Activated T-cell treated with anti-CD3 and anti-CD28 coated beads, Interleukin-2, amount 50 U/mL, for 4 hours (primary cell): ENCODE measurements at regions not wholly inside any gene's neighbourhood (a gene's known extent, or its start where the extent isn't known, plus 50 kb on each side); places are given as distances from the start of the nearest gene placed in this dataset.

Experiments
- ATAC-seq, 2 donors: fragments of 200-7000 bp; cut with Tn5 transposase; one replicate each; pipeline ENCODE4 v1.10.0; 2021
- DNase-seq: peaks from one replicate; pipeline ENCODE4 v3.0.0-alpha.2; 2020
- H3K27me3 Mint-ChIP-seq: one replicate; pipeline ENCODE4 v1.8.0; 2021; ENCODE audit warnings: low read depth, mixed read lengths
- H3K36me3 Mint-ChIP-seq: one replicate; pipeline ENCODE4 v1.8.0; 2022; ENCODE audit warnings: mixed read lengths; ENCODE audit not compliant: insufficient read depth
- H3K4me1 Mint-ChIP-seq: one replicate; pipeline ENCODE4 v1.8.0; 2021; ENCODE audit warnings: low read depth, mixed read lengths
- H3K4me3 Mint-ChIP-seq: one replicate; pipeline ENCODE4 v1.8.0; 2021; ENCODE audit warnings: mild to moderate bottlenecking, moderate library complexity, mixed read lengths
- H3K9me3 Mint-ChIP-seq: one replicate; pipeline ENCODE4 v1.8.0; 2021; ENCODE audit warnings: mixed read lengths

DNA sequence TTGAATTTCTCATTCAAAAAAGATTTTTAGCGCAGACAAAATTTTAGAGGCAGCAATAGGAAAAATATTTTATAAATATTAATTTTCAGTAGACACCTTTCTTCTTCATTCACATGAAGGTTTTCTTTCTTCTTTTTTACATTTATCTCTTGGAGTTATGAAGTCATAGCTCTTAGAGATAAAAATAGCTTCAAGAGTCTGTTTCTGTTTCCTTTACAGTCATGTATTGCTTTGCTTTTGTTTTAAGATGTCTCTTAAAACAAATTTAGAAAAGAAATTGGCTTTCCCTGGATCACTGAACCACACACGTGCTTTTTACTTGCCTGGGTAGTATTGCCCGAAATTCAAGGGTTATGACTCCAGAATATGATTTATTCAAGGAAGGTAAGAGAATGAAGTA, 369.9 kb upstream of the LRRC7 start:
- DNase-seq (no peak), ATAC-seq (no peak)
- no peaks in the 10 kb centered on the region for H3K36me3 Mint-ChIP-seq
- H3K4me3 Mint-ChIP-seq, result no peak overlapping the region
- no peaks in the 10 kb centered on the region for H3K4me1 Mint-ChIP-seq
- no peaks in the 10 kb centered on the region for H3K27me3 Mint-ChIP-seq
- H3K9me3 Mint-ChIP-seq, result peaks cover 10% of the 10 kb centered on the region

GRCh38 chr1:69201716-69202115, 366.0 kb upstream of the LRRC7 start:
- ATAC-seq, result no peak
- H3K4me3 Mint-ChIP-seq, result no peak overlapping the region
- H3K36me3 Mint-ChIP-seq, result no peaks in the 10 kb centered on the region
- DNase-seq, result no peak
- no peaks in the 10 kb centered on the region for H3K27me3 Mint-ChIP-seq
- H3K4me1 Mint-ChIP-seq, result no peaks in the 10 kb centered on the region
- peaks cover 11% of the 10 kb centered on the region for H3K9me3 Mint-ChIP-seq

DNA sequence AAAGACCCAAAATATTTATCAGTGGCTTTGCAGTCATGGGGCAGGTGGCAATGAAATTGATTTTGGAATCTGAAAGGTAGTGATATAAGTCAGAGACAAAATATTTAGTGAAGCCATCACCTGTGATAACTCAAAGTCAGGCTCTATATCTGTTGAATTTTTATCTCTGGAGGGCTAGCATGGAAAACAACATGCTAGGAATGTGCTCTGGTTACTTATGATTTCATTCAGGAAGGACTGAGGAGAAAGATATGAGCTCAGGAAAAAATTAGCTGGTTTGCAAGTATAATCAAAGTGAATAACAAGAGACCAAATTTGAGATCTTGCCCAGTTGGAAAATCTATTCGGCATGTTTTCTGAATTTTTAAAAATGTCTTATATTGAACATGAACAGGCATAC, 364.6 kb upstream of the LRRC7 start:
- H3K4me3 Mint-ChIP-seq, result no peak overlapping the region
- no peaks in the 10 kb centered on the region for H3K27me3 Mint-ChIP-seq
- no peak for ATAC-seq
- no peaks in the 10 kb centered on the region for H3K36me3 Mint-ChIP-seq
- H3K4me1 Mint-ChIP-seq, result no peaks in the 10 kb centered on the region
- peaks cover 11% of the 10 kb centered on the region for H3K9me3 Mint-ChIP-seq
- no peak for DNase-seq

DNA sequence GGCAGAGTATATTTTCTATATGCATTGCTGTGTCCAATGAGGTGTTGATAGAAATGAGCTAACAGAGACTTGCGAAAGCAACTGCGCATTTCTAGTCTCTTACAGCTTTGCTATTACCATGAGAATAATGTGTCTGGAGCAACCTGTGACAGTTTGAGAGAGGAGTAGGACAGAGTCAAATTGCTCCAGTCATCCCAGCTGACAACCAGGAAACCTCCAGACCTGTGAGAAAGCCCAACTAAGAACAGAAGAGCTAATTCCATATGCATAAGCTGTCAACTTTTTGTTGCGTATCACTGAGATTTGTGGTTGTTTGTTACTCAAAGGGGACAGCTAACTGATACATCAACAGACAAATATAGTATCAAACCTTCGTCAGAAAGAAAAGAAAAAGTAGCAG, 354.1 kb upstream of the LRRC7 start:
- Mint-ChIP-seq H3K4me3 (no peak overlapping the region), H3K4me1 (no peaks in the 10 kb centered on the region), H3K36me3 (no peaks in the 10 kb centered on the region), H3K9me3 (peaks cover 7% of the 10 kb centered on the region), H3K27me3 (no peaks in the 10 kb centered on the region)
- DNase-seq (no peak), ATAC-seq (no peak)

DNA sequence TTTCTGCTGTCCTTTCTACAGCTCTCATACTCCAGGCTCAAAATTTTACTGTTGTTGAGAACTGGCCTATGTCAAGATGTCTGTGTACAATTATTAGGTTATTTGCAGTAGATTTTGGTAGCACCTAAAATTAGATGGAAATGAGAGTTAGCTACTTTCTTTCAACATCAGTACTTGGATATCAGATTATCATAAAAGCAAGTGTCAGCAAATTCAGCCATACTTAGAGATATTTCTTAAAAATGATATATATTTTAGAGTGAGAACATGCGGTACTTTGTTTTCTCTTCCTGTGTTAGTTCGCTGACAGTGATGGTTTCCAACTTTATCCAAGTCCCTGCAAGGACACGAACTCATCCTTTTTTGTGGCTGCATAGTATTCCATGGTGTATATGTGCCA, 351.8 kb upstream of the LRRC7 start:
- H3K4me3 Mint-ChIP-seq, result no peak overlapping the region
- ATAC-seq, result no peak

DNA sequence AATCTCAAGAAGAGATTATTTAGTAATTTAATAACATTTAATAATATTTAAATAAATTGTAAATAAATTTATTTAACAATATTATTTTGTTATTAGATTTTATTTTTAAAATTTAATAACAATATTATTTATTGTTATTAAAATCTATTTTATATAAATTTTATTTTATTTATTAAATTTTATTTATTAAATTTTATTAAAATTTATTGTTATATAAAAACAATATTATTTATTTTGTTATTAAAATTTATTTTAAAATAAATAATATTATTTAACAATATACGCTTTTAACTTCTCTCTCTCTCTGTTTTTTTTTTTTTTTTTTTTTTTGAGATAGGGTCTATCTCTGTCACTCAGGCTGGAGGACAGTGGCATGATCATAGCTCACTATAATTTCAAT, 347.1 kb upstream of the LRRC7 start:
- peaks cover 1% of the 10 kb centered on the region for H3K9me3 Mint-ChIP-seq
- ATAC-seq, result no peak

More for the DNA sequence above, 351.8 kb upstream of the LRRC7 start:
- peaks cover 7% of the 10 kb centered on the region for H3K9me3 Mint-ChIP-seq
- no peak for DNase-seq
- no peaks in the 10 kb centered on the region for H3K4me1 Mint-ChIP-seq
- H3K27me3 Mint-ChIP-seq, result no peaks in the 10 kb centered on the region
- no peaks in the 10 kb centered on the region for H3K36me3 Mint-ChIP-seq

GRCh38 chr1:69221524-69221923, 346.2 kb upstream of the LRRC7 start:
- Mint-ChIP-seq H3K36me3 (no peaks in the 10 kb centered on the region), H3K4me3 (no peak overlapping the region), H3K4me1 (no peaks in the 10 kb centered on the region), H3K27me3 (no peaks in the 10 kb centered on the region), H3K9me3 (no peaks in the 10 kb centered on the region)
- ATAC-seq (no peak), DNase-seq (no peak)

More for the DNA sequence above, 347.1 kb upstream of the LRRC7 start:
- Mint-ChIP-seq H3K27me3 (no peaks in the 10 kb centered on the region), H3K36me3 (no peaks in the 10 kb centered on the region), H3K4me3 (no peak overlapping the region), H3K4me1 (no peaks in the 10 kb centered on the region)
- no peak for DNase-seq

GRCh38 chr1:69223156-69223555, 344.6 kb upstream of the LRRC7 start:
- no peaks in the 10 kb centered on the region for H3K36me3 Mint-ChIP-seq
- H3K9me3 Mint-ChIP-seq, result no peaks in the 10 kb centered on the region
- H3K4me1 Mint-ChIP-seq, result no peaks in the 10 kb centered on the region
- H3K4me3 Mint-ChIP-seq, result no peak overlapping the region
- no peak for ATAC-seq
- DNase-seq, result no peak
- no peaks in the 10 kb centered on the region for H3K27me3 Mint-ChIP-seq

DNA sequence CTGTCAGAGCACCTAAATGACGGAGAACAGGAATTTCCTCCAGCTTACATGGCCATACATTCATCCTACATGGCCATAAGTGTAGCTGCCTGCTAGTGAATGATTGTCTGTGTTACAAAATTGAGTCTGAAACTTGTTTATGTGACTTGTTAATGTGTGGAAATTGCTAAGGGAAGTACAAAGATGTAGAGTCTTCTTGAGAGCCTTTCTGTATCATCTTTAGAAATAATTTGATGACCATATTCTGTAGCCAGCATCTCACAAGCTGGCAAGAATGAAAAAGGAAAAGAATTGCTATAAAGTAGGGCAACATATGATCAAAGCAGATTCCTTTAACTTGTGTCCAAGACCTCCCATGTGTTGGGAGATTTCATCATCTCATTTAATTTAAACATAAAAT, 339.2 kb upstream of the LRRC7 start:
- Mint-ChIP-seq H3K9me3 (no peaks in the 10 kb centered on the region), H3K36me3 (no peaks in the 10 kb centered on the region), H3K27me3 (no peaks in the 10 kb centered on the region), H3K4me1 (no peaks in the 10 kb centered on the region), H3K4me3 (no peak overlapping the region)
- ATAC-seq, result no peak
- DNase-seq, result no peak

DNA sequence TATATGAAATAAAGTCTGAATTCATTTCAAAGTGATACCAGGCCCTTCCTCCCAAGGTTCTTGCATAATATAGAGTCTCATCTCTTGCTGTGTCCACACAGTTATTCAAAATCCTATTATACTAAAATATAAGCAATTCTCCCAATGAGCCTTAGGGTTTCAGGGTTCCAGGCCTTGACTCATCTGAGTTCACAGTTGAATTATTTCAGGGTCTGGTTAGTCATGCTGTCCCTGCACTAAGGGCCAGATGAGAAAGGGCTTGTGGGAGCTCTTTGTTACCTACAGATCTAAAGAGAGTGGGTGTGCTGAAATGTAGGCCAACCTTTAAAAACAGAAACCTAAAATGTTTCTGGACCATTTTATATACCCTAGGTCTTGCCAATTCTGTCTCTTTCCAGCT, 337.5 kb upstream of the LRRC7 start:
- Mint-ChIP-seq H3K4me3 (no peak overlapping the region), H3K27me3 (no peaks in the 10 kb centered on the region), H3K4me1 (no peaks in the 10 kb centered on the region), H3K9me3 (no peaks in the 10 kb centered on the region), H3K36me3 (no peaks in the 10 kb centered on the region)
- DNase-seq, result no peak
- ATAC-seq, result no peak

DNA sequence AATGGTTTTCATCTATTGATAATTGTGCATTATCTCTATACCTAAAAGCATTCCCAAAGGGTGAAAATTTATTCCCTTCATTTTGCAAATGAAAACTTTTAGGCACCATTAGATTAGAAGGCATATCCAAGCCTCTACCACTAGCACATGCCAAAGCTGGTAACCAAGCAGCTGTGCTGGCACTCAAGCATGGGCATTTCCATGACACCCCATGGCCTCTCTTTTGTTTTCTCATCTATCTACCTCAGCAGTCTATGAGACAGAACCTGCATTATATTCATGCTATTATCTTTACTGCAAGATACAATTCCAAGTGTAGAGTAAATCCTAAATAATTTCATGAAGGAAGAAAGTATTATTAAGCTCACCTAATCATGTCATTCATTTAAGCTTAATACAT, 334.3 kb upstream of the LRRC7 start:
- H3K36me3 Mint-ChIP-seq, result no peaks in the 10 kb centered on the region
- no peak for ATAC-seq
- DNase-seq, result no peak
- no peaks in the 10 kb centered on the region for H3K27me3 Mint-ChIP-seq
- peaks cover 3% of the 10 kb centered on the region for H3K9me3 Mint-ChIP-seq
- no peaks in the 10 kb centered on the region for H3K4me1 Mint-ChIP-seq
- H3K4me3 Mint-ChIP-seq, result no peak overlapping the region

DNA sequence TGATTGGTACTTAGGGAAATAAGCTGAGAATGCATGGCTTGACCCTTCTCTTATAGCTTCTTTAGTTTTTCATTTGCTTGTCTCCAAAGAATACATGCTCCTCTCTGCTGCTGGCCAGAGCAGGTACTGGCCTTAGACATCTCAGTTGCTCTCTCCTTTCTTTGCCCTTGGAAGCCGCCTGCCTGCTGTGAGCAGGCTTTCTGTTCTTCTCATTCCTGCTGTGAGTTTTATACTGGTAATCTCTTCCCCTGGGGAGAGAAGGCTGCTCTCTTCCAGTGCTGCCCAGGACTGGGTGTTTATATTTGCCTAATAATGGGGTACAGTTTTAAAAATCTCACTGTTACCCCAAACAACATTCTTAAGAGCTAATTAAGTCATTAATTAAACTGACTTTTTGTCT, 323.5 kb upstream of the LRRC7 start:
- H3K36me3 Mint-ChIP-seq, result no peaks in the 10 kb centered on the region
- ATAC-seq, result no peak
- H3K27me3 Mint-ChIP-seq, result no peaks in the 10 kb centered on the region
- H3K4me3 Mint-ChIP-seq, result no peak overlapping the region
- peaks cover 10% of the 10 kb centered on the region for H3K9me3 Mint-ChIP-seq
- DNase-seq, result no peak
- H3K4me1 Mint-ChIP-seq, result no peaks in the 10 kb centered on the region

- no peak for DNase-seq
- no peak for ATAC-seq
- Mint-ChIP-seq H3K9me3 (peaks cover 10% of the 10 kb centered on the region), H3K27me3 (no peaks in the 10 kb centered on the region), H3K4me1 (no peaks in the 10 kb centered on the region), H3K4me3 (no peak overlapping the region), H3K36me3 (no peaks in the 10 kb centered on the region)
Observed at GRCh38 chr1:69246109-69246508, 321.6 kb upstream of the LRRC7 start.

- Mint-ChIP-seq H3K36me3 (no peaks in the 10 kb centered on the region), H3K27me3 (no peaks in the 10 kb centered on the region), H3K4me1 (no peaks in the 10 kb centered on the region), H3K4me3 (no peak overlapping the region), H3K9me3 (peaks cover 7% of the 10 kb centered on the region)
- ATAC-seq (no peak), DNase-seq (no peak)
Observed at GRCh38 chr1:69246710-69247109, 321.0 kb upstream of the LRRC7 start.

DNA sequence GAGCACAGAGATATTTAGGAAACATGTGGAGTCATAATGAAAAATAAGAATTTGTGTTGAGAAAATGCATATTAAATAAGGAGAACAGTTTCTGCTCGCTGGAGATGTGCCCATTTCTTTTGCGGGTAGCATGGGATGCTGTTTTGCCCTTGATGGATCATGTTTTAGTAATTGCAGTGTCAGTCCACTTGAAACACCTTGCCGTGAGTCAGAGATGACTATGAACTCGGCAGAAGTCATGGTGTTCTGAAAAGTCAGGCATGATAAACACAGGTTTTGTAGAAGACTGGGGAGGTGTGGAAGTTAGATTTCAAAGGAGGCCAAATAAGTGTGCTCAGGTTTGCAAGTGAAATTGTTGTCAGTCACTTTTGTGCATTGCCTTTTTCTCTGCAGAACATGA, 315.0 kb upstream of the LRRC7 start:
- Mint-ChIP-seq H3K9me3 (peaks cover 14% of the 10 kb centered on the region), H3K4me1 (no peaks in the 10 kb centered on the region), H3K4me3 (no peak overlapping the region), H3K27me3 (no peaks in the 10 kb centered on the region), H3K36me3 (no peaks in the 10 kb centered on the region)
- DNase-seq, result no peak
- ATAC-seq, result no peak

DNA sequence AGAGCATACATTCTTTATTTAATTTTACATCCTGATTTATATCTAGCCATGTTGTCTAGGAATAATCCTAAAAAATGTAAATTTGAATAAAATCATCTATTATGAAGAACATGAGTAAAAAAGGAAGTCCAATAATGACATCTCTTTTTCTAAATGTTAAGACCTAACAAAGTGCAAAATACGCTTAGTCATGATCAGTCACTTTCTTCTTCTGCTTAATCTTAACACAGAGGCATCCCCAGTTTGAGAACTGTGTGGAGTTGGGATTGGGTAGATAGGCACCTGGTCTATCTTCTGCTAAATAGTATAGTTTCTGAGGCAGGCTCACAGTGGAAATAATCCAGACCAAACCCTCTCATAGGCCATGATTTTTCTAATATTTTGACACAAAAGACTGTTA, 311.7 kb upstream of the LRRC7 start:
- Mint-ChIP-seq H3K27me3 (no peaks in the 10 kb centered on the region), H3K36me3 (no peaks in the 10 kb centered on the region), H3K4me3 (no peak overlapping the region), H3K4me1 (no peaks in the 10 kb centered on the region), H3K9me3 (peaks cover 7% of the 10 kb centered on the region)
- ATAC-seq, result no peak
- no peak for DNase-seq
